SJCRH30 (cell line): ENCODE measurements at regions not wholly inside any gene's neighbourhood (a gene's known extent, or its start where the extent isn't known, plus 50 kb on each side); places are given as distances from the start of the nearest gene placed in this dataset.
"Not testable (repeated sequence)": the region's sequence is repeated elsewhere in the genome, so short reads cannot be mapped to it uniquely, and the experiment has no call there.

Experiments
- DNase-seq, 2 experiments: peaks; one replicate each; pipeline ENCODE4 v3.0.0-alpha.2; 2015 to 2020
- H3K27ac ChIP-seq: fragments of 250-450 bp; sonication (Bioruptor Pico); 2 replicates; pipeline ENCODE4 v1.5.1; 2020; ENCODE audit warnings: mild to moderate bottlenecking, moderate library complexity
- H3K27me3 ChIP-seq: fragments of 250-450 bp; sonication (Bioruptor Pico); 2 replicates; pipeline ENCODE4 v1.5.1; 2020; ENCODE audit warnings: mild to moderate bottlenecking, moderate library complexity
- H3K36me3 ChIP-seq: fragments of 250-450 bp; sonication (Bioruptor Pico); 2 replicates; pipeline ENCODE4 v1.5.1; 2020; ENCODE audit warnings: mild to moderate bottlenecking, moderate library complexity
- H3K4me1 ChIP-seq: fragments of 250-450 bp; sonication (Bioruptor Pico); 2 replicates; pipeline ENCODE4 v1.5.1; 2020; ENCODE audit warnings: mild to moderate bottlenecking, moderate library complexity
- H3K4me3 ChIP-seq: fragments of 250-450 bp; sonication (Bioruptor Pico); 2 replicates; pipeline ENCODE4 v1.5.1; 2020; ENCODE audit warnings: mild to moderate bottlenecking, moderate library complexity
- H3K9me3 ChIP-seq: fragments of 250-450 bp; sonication (Bioruptor Pico); replicated peaks from 2 replicates; pipeline ENCODE4 v1.5.1; 2020; ENCODE audit warnings: mild to moderate bottlenecking, moderate library complexity

- Histone ChIP-seq H3K4me3 (no peak overlapping the region), H3K4me1 (no peaks in the 10 kb centered on the region), H3K27me3 (0 out of 2 replicates have a peak, but pooled peaks cover 5% of the 10 kb centered on the region), H3K9me3 (no peaks in the 10 kb centered on the region), H3K27ac (no peak overlapping the region), H3K36me3 (no peaks in the 10 kb centered on the region)
- DNase-seq = no peak
Observed at GRCh38 chr16:22659933-22660332, 149.2 kb downstream of the NPIPB5 start.

- Histone ChIP-seq H3K36me3 (no peaks in the 10 kb centered on the region), H3K4me1 (no peaks in the 10 kb centered on the region), H3K4me3 (no peak overlapping the region), H3K27ac (no peak overlapping the region), H3K9me3 (no peaks in the 10 kb centered on the region), H3K27me3 (0 out of 2 replicates have a peak, but pooled peaks cover 5% of the 10 kb centered on the region)
- DNase-seq = no peak
Observed at GRCh38 chr16:22660441-22661160, 149.9 kb downstream of the NPIPB5 start.

- no peaks in the 10 kb centered on the region for H3K4me1 ChIP-seq
- H3K36me3 ChIP-seq = no peaks in the 10 kb centered on the region
- H3K27me3 ChIP-seq = 0 out of 2 replicates have a peak, but pooled peaks cover 5% of the 10 kb centered on the region
Observed at GRCh38 chr16:22661161-22661647, 150.5 kb downstream of the NPIPB5 start.

GRCh38 chr16:22662958-22663357, 151.0 kb upstream of the HS3ST2 start:
- H3K9me3 ChIP-seq, H3K4me3 ChIP-seq, H3K27ac ChIP-seq, H3K4me1 ChIP-seq, H3K27me3 ChIP-seq, DNase-seq, H3K36me3 ChIP-seq: not testable (repeated sequence)

More at GRCh38 chr16:22661161-22661647, 150.5 kb downstream of the NPIPB5 start:
- no peak overlapping the region for H3K4me3 ChIP-seq
- H3K27ac ChIP-seq = no peak overlapping the region
- no peaks in the 10 kb centered on the region for H3K9me3 ChIP-seq
- no peak for DNase-seq

GRCh38 chr16:22663389-22664064, 150.4 kb upstream of the HS3ST2 start:
- Histone ChIP-seq H3K36me3 (no peaks in the 10 kb centered on the region), H3K4me1 (no peaks in the 10 kb centered on the region), H3K4me3 (no peak overlapping the region), H3K27me3 (peaks cover 5% of the 10 kb centered on the region; the same call in 1 of the 2 replicates), H3K9me3 (no peaks in the 10 kb centered on the region), H3K27ac (no peak overlapping the region)
- no peak for DNase-seq

- Histone ChIP-seq H3K4me1 (no peaks in the 10 kb centered on the region), H3K27ac (no peak overlapping the region), H3K4me3 (no peak overlapping the region), H3K27me3 (peaks cover 5% of the 10 kb centered on the region; the same call in 1 of the 2 replicates), H3K36me3 (no peaks in the 10 kb centered on the region), H3K9me3 (no peaks in the 10 kb centered on the region)
- DNase-seq = no peak
Observed at GRCh38 chr16:22664132-22664531, 149.8 kb upstream of the HS3ST2 start.

GRCh38 chr16:22664561-22664997, 149.4 kb upstream of the HS3ST2 start:
- no peaks in the 10 kb centered on the region for H3K4me1 ChIP-seq
- DNase-seq = no peak
- no peak overlapping the region for H3K4me3 ChIP-seq
- H3K27me3 ChIP-seq = peaks cover 5% of the 10 kb centered on the region; the same call in 1 of the 2 replicates
- H3K27ac ChIP-seq = no peak overlapping the region
- H3K36me3 ChIP-seq = no peaks in the 10 kb centered on the region
- no peaks in the 10 kb centered on the region for H3K9me3 ChIP-seq

- Histone ChIP-seq H3K4me1 (peaks cover 2% of the 10 kb centered on the region; the same call in 1 of the 2 replicates), H3K9me3 (no peaks in the 10 kb centered on the region), H3K4me3 (no peak overlapping the region), H3K36me3 (no peaks in the 10 kb centered on the region), H3K27me3 (peaks cover 5% of the 10 kb centered on the region; the same call in 1 of the 2 replicates), H3K27ac (no peak overlapping the region)
- no peak for DNase-seq
Observed at GRCh38 chr16:22665048-22665797, 148.7 kb upstream of the HS3ST2 start.

GRCh38 chr16:22665803-22666202, 148.2 kb upstream of the HS3ST2 start:
- Histone ChIP-seq H3K36me3 (no peaks in the 10 kb centered on the region), H3K9me3 (no peaks in the 10 kb centered on the region), H3K4me1 (peaks cover 5% of the 10 kb centered on the region; the same call in 1 of the 2 replicates), H3K4me3 (no peak overlapping the region), H3K27me3 (peaks cover 5% of the 10 kb centered on the region; the same call in 1 of the 2 replicates), H3K27ac (no peak overlapping the region)
- DNase-seq = no peak

GRCh38 chr16:22668318-22668717, 145.6 kb upstream of the HS3ST2 start:
- no peaks in the 10 kb centered on the region for H3K36me3 ChIP-seq

GRCh38 chr16:22670044-22670536, 143.9 kb upstream of the HS3ST2 start:
- Histone ChIP-seq H3K4me3 (peak overlapping the region; percentile 42), H3K4me1 (peaks cover 5% of the 10 kb centered on the region; the same call in 1 of the 2 replicates), H3K27ac (no peak overlapping the region; the same call in 1 of the 2 replicates), H3K36me3 (no peaks in the 10 kb centered on the region), H3K9me3 (no peaks in the 10 kb centered on the region), H3K27me3 (no peaks in the 10 kb centered on the region; the same call in 1 of the 2 replicates)
- no peak for DNase-seq

More at GRCh38 chr16:22668318-22668717, 145.6 kb upstream of the HS3ST2 start:
- no peak overlapping the region for H3K27ac ChIP-seq
- H3K9me3 ChIP-seq = no peaks in the 10 kb centered on the region
- H3K27me3 ChIP-seq = peaks cover 2% of the 10 kb centered on the region; the same call in 1 of the 2 replicates
- H3K4me1 ChIP-seq = peaks cover 5% of the 10 kb centered on the region; the same call in 1 of the 2 replicates
- no peak for DNase-seq
- H3K4me3 ChIP-seq = no peak overlapping the region

- H3K27ac ChIP-seq = peak overlapping the region; percentile 15; the same call in 1 of the 2 replicates
Observed at GRCh38 chr16:22670551-22671041, 143.4 kb upstream of the HS3ST2 start.

GRCh38 chr16:22671301-22672076, 142.5 kb upstream of the HS3ST2 start:
- H3K27ac ChIP-seq = no peak overlapping the region
- H3K4me1 ChIP-seq = peaks cover 5% of the 10 kb centered on the region; the same call in 1 of the 2 replicates
- DNase-seq = no peak
- no peaks in the 10 kb centered on the region; the same call in 1 of the 2 replicates for H3K27me3 ChIP-seq
- no peak overlapping the region for H3K4me3 ChIP-seq
- no peaks in the 10 kb centered on the region for H3K36me3 ChIP-seq
- no peaks in the 10 kb centered on the region for H3K9me3 ChIP-seq

More at GRCh38 chr16:22670551-22671041, 143.4 kb upstream of the HS3ST2 start:
- H3K4me1 ChIP-seq = peaks cover 5% of the 10 kb centered on the region; the same call in 1 of the 2 replicates
- no peaks in the 10 kb centered on the region for H3K36me3 ChIP-seq
- H3K27me3 ChIP-seq = no peaks in the 10 kb centered on the region; the same call in 1 of the 2 replicates
- DNase-seq = peak; percentile 88 to 94
- peak overlapping the region; percentile 42 for H3K4me3 ChIP-seq
- H3K9me3 ChIP-seq = no peaks in the 10 kb centered on the region
